SK-N-SH (cell line): ENCODE measurements at regions not wholly inside any gene's neighbourhood (a gene's known extent, or its start where the extent isn't known, plus 50 kb on each side); places are given as distances from the start of the nearest gene placed in this dataset.

ENCODE experiments used
- CTCF ChIA-PET: fragments of 300-600, 350-600 bp; formaldehyde crosslinking; extraction: SDS; loops from one replicate; lab custom pipeline; 2021; lab: Yijun Ruan, JAX
- POLR2A ChIA-PET: fragments of 350-600 bp; sonication (Branson Sonifier 250); formaldehyde crosslinking; extraction: SDS; loops from one replicate; lab custom pipeline; 2020; ENCODE audit warnings: antibody characterized with exemption, inconsistent platforms; lab: Yijun Ruan, JAX
- DNase-seq: peaks from one replicate; pipeline ENCODE4 v3.0.0; 2012
- H2AFZ ChIP-seq: fragments of 200-600 bp; sonication (generic); 2 replicates; pipeline ENCODE4 v1.8.1; 2016; ENCODE audit warnings: antibody characterized with exemption, mild to moderate bottlenecking, low read depth
- H3F3A ChIP-seq: fragments of 200-600 bp; sonication (generic); replicated peaks from 2 replicates; pipeline ENCODE3; 2016; ENCODE audit warnings: antibody characterized with exemption, mild to moderate bottlenecking; ENCODE audit not compliant: insufficient read depth
- H3K27ac ChIP-seq, 2 experiments: fragments of 200-500 bp in 1 of 2; fragments of 200-600 bp in 1 of 2; sonication (Bioruptor generic) in 1 of 2; sonication (generic), shearing (Covaris generic) in 1 of 2; 2 replicates each; pipeline versions ENCODE4 v1.5.1 to v1.6.1; 2014 to 2016; ENCODE audit warnings: low read depth in 2 of 2, inconsistent platforms in 1 of 2, low read length in 1 of 2, mild to moderate bottlenecking in 1 of 2, mixed read lengths in 1 of 2
- H3K27me3 ChIP-seq: fragments of 200-600 bp; sonication (generic), shearing (Covaris generic); 2 replicates; pipeline ENCODE4 v1.6.1; 2016; ENCODE audit warnings: mixed run types; ENCODE audit not compliant: insufficient read depth
- H3K36me3 ChIP-seq, 2 experiments: fragments of 200-500 bp in 1 of 2; fragments of 200-600 bp in 1 of 2; sonication (Bioruptor generic) in 1 of 2; sonication (generic) in 1 of 2; replicated peaks in 1 of 2; 2 replicates each; pipeline versions ENCODE3 to v1.5.1; 2014 to 2016; ENCODE audit warnings: low read length in 1 of 2, mild to moderate bottlenecking in 1 of 2; ENCODE audit not compliant: insufficient read depth in 2 of 2, control insufficient read depth in 1 of 2
- H3K4me1 ChIP-seq, 2 experiments: fragments of 200-500 bp in 1 of 2; fragments of 200-600 bp in 1 of 2; sonication (Bioruptor generic) in 1 of 2; sonication (generic), shearing (Covaris generic) in 1 of 2; 2 replicates each; pipeline versions ENCODE4 v1.5.1 to v1.6.1; 2014 to 2016; ENCODE audit warnings: low read depth in 1 of 2, low read length in 1 of 2, mixed run types in 1 of 2; ENCODE audit not compliant: insufficient read depth in 2 of 2, control insufficient read depth in 1 of 2
- H3K4me2 ChIP-seq: fragments of 200-600 bp; sonication (generic), shearing (Covaris generic); 2 replicates; pipeline ENCODE4 v1.6.1; 2017; ENCODE audit warnings: mixed run types
- H3K4me3 ChIP-seq, 2 experiments: fragments of 200-500 bp in 1 of 2; fragments of 200-600 bp in 1 of 2; sonication (Bioruptor generic) in 1 of 2; sonication (generic), shearing (Covaris generic) in 1 of 2; 2 replicates each; pipeline versions ENCODE4 v1.5.1 to v1.8.1; 2014 to 2016; ENCODE audit warnings: low read depth in 2 of 2, inconsistent platforms in 1 of 2, low read length in 1 of 2, mild to moderate bottlenecking in 1 of 2, mixed read lengths in 1 of 2, moderate library complexity in 1 of 2
- H3K79me2 ChIP-seq: fragments of 200-600 bp; sonication (generic); 2 replicates; pipeline ENCODE4 v1.8.1; 2017; ENCODE audit warnings: mild to moderate bottlenecking; ENCODE audit not compliant: insufficient read depth
- H3K9ac ChIP-seq: fragments of 200-600 bp; sonication (generic); 2 replicates; pipeline ENCODE4 v1.6.1; 2017; ENCODE audit warnings: mixed run types
- H3K9me2 ChIP-seq: fragments of 200-600 bp; sonication (generic); 2 replicates; pipeline ENCODE4 v1.6.1; 2017; ENCODE audit warnings: mixed run types
- H3K9me3 ChIP-seq: fragments of 200-600 bp; sonication (generic); 2 replicates; pipeline ENCODE4 v1.6.1; 2017; ENCODE audit warnings: mixed run types, mild to moderate bottlenecking, moderate library complexity
- H4K20me1 ChIP-seq: fragments of 200-600 bp; sonication (generic); 2 replicates; pipeline ENCODE4 v1.6.1; 2017; ENCODE audit warnings: mild to moderate bottlenecking, mixed run types; ENCODE audit not compliant: insufficient read depth
- EZH2phosphoT487 ChIP-seq: fragments of 200-600 bp; sonication (generic); IDR thresholded peaks from 2 replicates; pipeline ENCODE4 v1.6.1; 2017; ENCODE audit warnings: low read depth, mixed run types, mild to moderate bottlenecking, antibody characterized with exemption, moderate library complexity, borderline replicate concordance
- FOXJ3 ChIP-seq: sonication (generic); formaldehyde crosslinking; IDR thresholded peaks from 2 replicates; pipeline ENCODE4 v1.5.1; 2020; ENCODE audit warnings: mild to moderate bottlenecking, missing genetic modification reagents
- FOXM1 ChIP-seq: IDR thresholded peaks from 2 replicates; pipeline ENCODE4 v1.4.0; 2012; ENCODE audit warnings: low read depth, mild to moderate bottlenecking
- GABPA ChIP-seq: IDR thresholded peaks from 2 replicates; pipeline ENCODE4 v1.4.0; 2012; ENCODE audit warnings: low read depth, mild to moderate bottlenecking
- IRF3 ChIP-seq: fragments of 150-350 bp; IDR thresholded peaks from 2 replicates; pipeline ENCODE4 v1.6.1; 2016; ENCODE audit warnings: mild to moderate bottlenecking, low read depth, low read length
- JUND ChIP-seq: IDR thresholded peaks from 2 replicates; pipeline ENCODE4 v1.4.0; 2012
- MEF2A ChIP-seq: IDR thresholded peaks from 2 replicates; pipeline ENCODE4 v1.4.0; 2012; ENCODE audit warnings: low read depth, borderline replicate concordance
- NFIC ChIP-seq: IDR thresholded peaks from 2 replicates; pipeline ENCODE4 v1.4.0; 2012; ENCODE audit warnings: borderline replicate concordance
- POLR2AphosphoS5 ChIP-seq: IDR thresholded peaks from 2 replicates; pipeline ENCODE4 v1.6.1; 2012; ENCODE audit warnings: low read depth, low read length
- RCOR1 ChIP-seq: fragments of 150-350 bp; IDR thresholded peaks from 2 replicates; pipeline ENCODE4 v1.6.1; 2017; ENCODE audit warnings: antibody characterized with exemption, low read length
- TAF1 ChIP-seq: IDR thresholded peaks from 2 replicates; pipeline ENCODE4 v1.6.1; 2012; ENCODE audit warnings: low read depth, mild to moderate bottlenecking, low read length, moderate library complexity, borderline replicate concordance
- USF1 ChIP-seq: IDR thresholded peaks from 2 replicates; pipeline ENCODE4 v1.4.0; 2012; ENCODE audit warnings: low read depth, borderline replicate concordance
- USF2 ChIP-seq: fragments of 150-350 bp; IDR thresholded peaks from 2 replicates; pipeline ENCODE4 v1.6.1; 2017; ENCODE audit warnings: antibody characterized with exemption, low read length, low read depth, borderline replicate concordance
- YY1 ChIP-seq: IDR thresholded peaks from 2 replicates; pipeline ENCODE4 v1.4.0; 2012; ENCODE audit warnings: low read depth, mild to moderate bottlenecking
- ZBTB33 ChIP-seq: IDR thresholded peaks from 2 replicates; pipeline ENCODE4 v1.4.0; 2012; ENCODE audit warnings: low read depth, borderline replicate concordance

- no peak for TF ChIP-seq MEF2A
- TF ChIP-seq IRF3: no peak
- TF ChIP-seq USF1: no peak
- TF ChIP-seq YY1: no peak
- no peak for TF ChIP-seq EZH2phosphoT487
These were observed 299.5 kb upstream of the KCNMB2 start (continued) for GRCh38 chr3:178236555-178237277.

- Histone ChIP-seq H3K9me2 (no peaks in the 10 kb centered on the region), H3K27me3 (no peaks in the 10 kb centered on the region), H3K9ac (no peak overlapping the region), H3K36me3 (no peaks in the 10 kb centered on the region), H3K79me2 (no peaks in the 10 kb centered on the region), H3K4me2 (no peak overlapping the region), H3F3A (no peaks in the 10 kb centered on the region), H4K20me1 (no peaks in the 10 kb centered on the region), H2AFZ (no peak overlapping the region), H3K4me3 (no peak overlapping the region), H3K9me3 (no peaks in the 10 kb centered on the region), H3K27ac (no peak overlapping the region), H3K4me1 (no peaks in the 10 kb centered on the region; a peak in 1 of 4 replicates)
- no peak for TF ChIP-seq JUND
- TF ChIP-seq GABPA: no peak
- no peak for TF ChIP-seq FOXJ3
- no peak for TF ChIP-seq USF2
- no peak for TF ChIP-seq NFIC
- no peak for TF ChIP-seq RCOR1
- no peak for TF ChIP-seq TAF1
- no peak for TF ChIP-seq POLR2AphosphoS5
- no peak for TF ChIP-seq ZBTB33
- no peak for TF ChIP-seq FOXM1
- ChIA-PET POLR2A (no interaction called here), CTCF (no interaction called here)
- DNase-seq: no peak
These were observed 298.1 kb upstream of the KCNMB2 start for GRCh38 chr3:178238179-178238578.
